Adipocyte (in vitro differentiated cells): ENCODE measurements at regions not wholly inside any gene's neighbourhood (a gene's known extent, or its start where the extent isn't known, plus 50 kb on each side); places are given as distances from the start of the nearest gene placed in this dataset.

Experiments used
- DNase-seq: peaks from one replicate; pipeline ENCODE4 v3.0.0-alpha.2; 2015; ENCODE audit warnings: low read depth
- H3K27me3 ChIP-seq: replicated peaks from 2 replicates; pipeline ENCODE4 v1.7.0; 2013; ENCODE audit warnings: mild to moderate bottlenecking, low read length, moderate library complexity; ENCODE audit not compliant: control insufficient read depth, insufficient read depth
- H3K36me3 ChIP-seq: 2 replicates; pipeline ENCODE4 v1.7.0; 2013; ENCODE audit warnings: low read length, mild to moderate bottlenecking, moderate library complexity; ENCODE audit not compliant: control insufficient read depth, insufficient read depth, severe bottlenecking
- H3K4me1 ChIP-seq: 2 replicates; pipeline ENCODE4 v1.7.0; 2013; ENCODE audit warnings: mild to moderate bottlenecking, low read length, moderate library complexity; ENCODE audit not compliant: control insufficient read depth, insufficient read depth
- H3K4me3 ChIP-seq: 2 replicates; pipeline ENCODE4 v1.7.0; 2013; ENCODE audit warnings: mild to moderate bottlenecking, low read length, moderate library complexity
- H3K9ac ChIP-seq: 2 replicates; pipeline ENCODE4 v1.7.0; 2013; ENCODE audit warnings: mild to moderate bottlenecking, low read length, moderate library complexity
- H3K9me3 ChIP-seq: 2 replicates; pipeline ENCODE4 v1.7.0; 2013; ENCODE audit warnings: mild to moderate bottlenecking, low read length, moderate library complexity; ENCODE audit not compliant: control insufficient read depth

DNA sequence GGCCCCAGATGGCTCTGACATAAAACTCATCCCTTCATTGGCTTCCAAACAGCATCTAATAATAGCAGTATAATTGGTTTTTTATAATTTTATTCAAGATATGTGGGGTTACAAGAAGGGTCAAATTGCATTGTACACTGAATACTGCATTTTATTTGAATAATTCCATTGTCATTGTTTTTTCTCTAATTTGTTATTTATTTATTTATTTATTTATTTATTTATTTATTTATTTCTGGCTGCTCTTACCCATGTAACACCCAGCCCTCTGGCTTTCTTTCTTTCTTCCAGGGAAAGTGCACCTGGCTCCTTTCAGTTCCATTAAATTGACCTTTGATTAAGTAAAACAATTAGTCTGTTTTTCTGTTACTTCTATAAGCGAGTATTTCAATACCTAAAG is 210.1 kb downstream of the CDH9 start:
- Histone ChIP-seq H3K4me1 (peaks cover 3% of the 10 kb centered on the region), H3K9me3 (no peaks in the 10 kb centered on the region), H3K36me3 (no peaks in the 10 kb centered on the region), H3K4me3 (no peak overlapping the region), H3K27me3 (no peaks in the 10 kb centered on the region), H3K9ac (no peak overlapping the region)
- DNase-seq: no peak

DNA sequence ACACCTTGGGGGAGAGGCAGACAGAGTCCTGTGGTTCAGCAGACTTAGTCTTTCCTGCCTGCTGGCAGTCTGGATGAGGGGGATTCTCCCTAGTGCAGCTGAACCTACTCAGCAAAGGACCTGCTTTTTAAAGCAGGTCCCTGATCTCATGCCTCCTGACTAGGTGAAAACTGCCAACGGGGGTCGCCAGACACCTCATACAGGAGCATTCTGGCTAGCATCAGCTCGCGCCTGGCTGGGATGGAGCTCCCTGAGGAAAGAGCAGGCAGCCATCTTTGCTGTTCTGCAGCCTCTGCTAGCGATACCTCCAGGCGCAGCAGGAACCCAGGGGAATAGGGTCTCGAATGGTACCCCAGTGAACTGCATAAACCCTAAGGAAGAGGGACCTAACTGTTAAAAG is 225.2 kb downstream of the CDH9 start:
- Histone ChIP-seq H3K4me1 (no peaks in the 10 kb centered on the region), H3K4me3 (no peak overlapping the region), H3K9me3 (peaks cover 18% of the 10 kb centered on the region), H3K36me3 (no peaks in the 10 kb centered on the region), H3K9ac (no peak overlapping the region), H3K27me3 (no peaks in the 10 kb centered on the region)
- no peak for DNase-seq

DNA sequence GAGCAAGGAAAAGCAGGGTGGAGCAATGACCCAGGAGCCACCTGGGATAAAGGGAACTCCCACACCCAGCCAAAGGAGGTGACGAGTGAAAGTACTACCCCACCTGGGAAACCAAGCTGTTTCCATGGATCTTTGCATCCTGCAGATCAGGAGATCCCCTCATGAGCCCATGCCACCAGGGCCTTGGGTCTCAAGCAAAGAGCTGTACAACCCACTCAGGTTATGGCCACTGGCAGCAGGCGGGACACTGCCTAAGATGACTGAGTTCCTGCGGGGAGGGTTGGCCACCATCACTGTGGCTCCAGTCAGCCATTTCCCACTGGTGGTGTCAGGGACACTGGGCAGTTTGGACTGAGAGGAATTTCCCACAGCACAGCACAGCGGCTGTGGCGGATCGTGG is 225.7 kb downstream of the CDH9 start:
- no peak for DNase-seq
- Histone ChIP-seq H3K4me3 (no peak overlapping the region), H3K9me3 (peaks cover 18% of the 10 kb centered on the region), H3K9ac (no peak overlapping the region), H3K36me3 (no peaks in the 10 kb centered on the region), H3K4me1 (no peaks in the 10 kb centered on the region), H3K27me3 (no peaks in the 10 kb centered on the region)

DNA sequence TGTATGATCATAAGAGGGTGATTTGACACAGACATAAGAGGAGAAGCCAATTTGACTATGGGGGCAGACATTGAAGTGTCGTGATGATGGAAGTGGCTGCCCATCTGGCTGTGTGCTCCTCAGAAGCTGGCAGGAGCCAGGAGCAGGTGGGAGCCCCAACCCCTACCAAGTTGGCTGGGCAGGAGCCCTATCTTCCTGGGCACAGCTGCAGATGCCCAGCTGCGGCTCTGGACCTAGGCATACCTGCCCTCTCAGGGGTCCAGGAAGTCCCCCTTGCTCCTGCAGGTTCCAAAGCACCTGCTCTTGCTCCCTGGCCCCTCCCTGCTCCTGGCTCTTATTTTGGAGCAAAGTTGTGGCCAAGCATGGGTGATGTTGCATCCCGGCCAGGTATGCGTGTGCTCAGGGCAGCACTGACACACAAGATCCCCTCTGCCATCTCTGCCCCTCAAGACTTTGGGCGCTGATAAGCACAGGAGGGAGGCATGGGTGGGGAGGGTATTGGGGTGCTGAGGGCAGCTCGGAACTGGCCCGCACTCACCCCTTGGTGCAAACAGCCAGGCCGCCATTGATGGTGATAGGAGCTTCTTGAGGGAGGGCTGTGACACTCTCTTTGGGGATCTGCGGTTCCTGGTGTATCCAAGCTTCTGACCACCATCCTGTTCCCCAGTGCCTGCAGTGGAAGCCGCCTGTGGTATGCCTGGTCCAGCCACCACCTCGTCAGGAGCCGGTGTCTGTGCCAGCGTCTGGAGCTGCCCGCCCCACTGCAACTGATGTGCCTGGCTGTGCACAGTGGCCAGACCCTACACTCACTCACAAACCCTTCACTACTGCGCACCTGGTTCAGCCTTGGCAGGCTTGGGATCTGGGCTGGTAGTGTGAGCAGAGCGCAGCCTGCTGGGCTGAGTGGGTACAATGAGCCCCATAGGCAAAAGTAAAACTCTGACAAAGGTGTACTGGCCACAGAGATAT is 230.9 kb downstream of the CDH9 start:
- Histone ChIP-seq H3K4me1 (no peaks in the 10 kb centered on the region), H3K27me3 (no peaks in the 10 kb centered on the region)

DNA sequence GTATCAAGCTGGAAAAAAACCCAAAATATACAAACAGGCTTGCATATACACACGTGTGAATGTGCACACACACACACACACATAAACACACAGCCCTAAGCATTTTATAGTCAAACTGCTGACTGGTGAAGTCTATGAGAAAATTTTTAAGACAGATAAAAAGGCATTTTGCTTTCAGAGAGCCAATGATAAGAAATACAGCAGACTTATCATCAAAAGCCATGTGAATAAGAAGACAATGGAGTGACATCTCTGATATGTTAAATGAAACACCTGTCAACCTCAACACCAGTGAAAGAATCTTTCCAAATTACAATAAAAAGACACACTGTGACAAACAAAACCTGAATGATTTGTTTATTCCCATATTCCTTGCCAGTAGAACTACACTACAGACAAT is 233.3 kb downstream of the CDH9 start:
- H3K27me3 ChIP-seq: no peaks in the 10 kb centered on the region
- no peaks in the 10 kb centered on the region for H3K4me1 ChIP-seq
- peaks cover 27% of the 10 kb centered on the region for H3K9me3 ChIP-seq
- H3K9ac ChIP-seq: no peak overlapping the region
- no peak overlapping the region for H3K4me3 ChIP-seq
- H3K36me3 ChIP-seq: no peaks in the 10 kb centered on the region
- DNase-seq: no peak

More for the DNA sequence above, 230.9 kb downstream of the CDH9 start:
- H3K4me3 ChIP-seq: no peak overlapping the region
- peaks cover 27% of the 10 kb centered on the region for H3K9me3 ChIP-seq
- no peak overlapping the region for H3K9ac ChIP-seq
- H3K36me3 ChIP-seq: no peaks in the 10 kb centered on the region
- DNase-seq: no peak

DNA sequence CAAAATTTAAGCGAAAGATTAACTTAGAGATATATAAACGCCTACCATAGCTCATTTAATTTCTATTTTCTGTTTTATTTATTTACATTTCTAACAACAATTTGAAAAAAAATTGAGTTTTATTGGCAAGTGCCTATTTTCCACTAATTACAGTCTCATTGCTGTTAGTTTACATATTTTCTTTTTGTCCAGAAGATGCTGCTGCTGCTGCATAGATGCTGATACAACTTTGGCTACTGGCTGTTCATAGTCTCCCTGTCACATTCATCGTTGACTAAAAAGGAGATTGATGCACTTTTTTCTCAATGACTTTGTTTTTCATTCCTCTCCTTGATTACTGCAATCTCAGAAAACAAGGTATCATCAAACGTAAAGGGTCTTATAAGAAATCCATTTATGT is 235.4 kb downstream of the CDH9 start:
- no peak for DNase-seq
- Histone ChIP-seq H3K4me3 (no peak overlapping the region), H3K4me1 (no peaks in the 10 kb centered on the region), H3K27me3 (no peaks in the 10 kb centered on the region), H3K36me3 (no peaks in the 10 kb centered on the region), H3K9ac (no peak overlapping the region), H3K9me3 (peaks cover 27% of the 10 kb centered on the region)

DNA sequence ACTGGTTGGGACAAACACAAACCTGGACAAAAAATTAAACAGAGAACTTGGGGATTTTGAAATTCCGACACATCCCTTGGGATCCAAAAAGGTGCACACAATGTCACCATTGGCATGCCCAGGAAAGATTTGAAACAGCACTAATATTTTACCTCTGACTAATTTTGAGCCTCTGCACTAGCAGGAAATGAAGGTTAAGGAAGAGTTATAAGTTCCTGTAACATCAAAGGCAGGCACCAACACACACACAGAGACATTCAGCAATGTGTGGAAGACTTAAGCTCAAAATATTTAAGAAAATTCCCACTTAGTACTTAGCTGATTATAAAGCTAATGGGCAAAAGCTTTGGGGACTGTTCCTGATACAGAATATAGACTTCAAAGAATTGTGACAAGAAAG is 247.0 kb downstream of the CDH9 start:
- no peaks in the 10 kb centered on the region for H3K27me3 ChIP-seq
- no peak for DNase-seq
- no peaks in the 10 kb centered on the region for H3K36me3 ChIP-seq
- no peak overlapping the region for H3K4me3 ChIP-seq
- no peaks in the 10 kb centered on the region for H3K9me3 ChIP-seq
- no peak overlapping the region for H3K9ac ChIP-seq
- H3K4me1 ChIP-seq: no peaks in the 10 kb centered on the region

DNA sequence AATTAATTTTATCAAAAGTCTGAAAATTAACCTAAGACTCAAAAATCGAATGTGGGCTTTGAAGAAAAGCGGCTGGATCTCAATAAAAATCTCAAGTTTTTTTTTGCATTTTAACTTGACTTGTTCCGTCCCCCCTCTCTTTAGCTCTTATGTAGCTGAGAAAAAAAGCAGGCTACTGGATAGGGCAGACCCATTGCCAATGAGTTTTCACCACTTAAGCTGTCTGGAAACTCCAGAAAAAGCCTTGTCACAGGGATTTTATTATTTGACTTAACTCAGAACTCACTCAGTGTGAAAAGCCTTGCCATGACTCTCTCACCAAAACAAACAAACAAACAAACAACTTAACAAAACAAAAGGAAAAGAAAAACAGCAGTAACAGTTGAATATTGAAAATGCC is 247.4 kb downstream of the CDH9 start:
- no peaks in the 10 kb centered on the region for H3K36me3 ChIP-seq
- no peak overlapping the region for H3K9ac ChIP-seq
- no peak overlapping the region for H3K4me3 ChIP-seq
- no peaks in the 10 kb centered on the region for H3K27me3 ChIP-seq
- H3K9me3 ChIP-seq: no peaks in the 10 kb centered on the region
- DNase-seq: no peak
- H3K4me1 ChIP-seq: no peaks in the 10 kb centered on the region

DNA sequence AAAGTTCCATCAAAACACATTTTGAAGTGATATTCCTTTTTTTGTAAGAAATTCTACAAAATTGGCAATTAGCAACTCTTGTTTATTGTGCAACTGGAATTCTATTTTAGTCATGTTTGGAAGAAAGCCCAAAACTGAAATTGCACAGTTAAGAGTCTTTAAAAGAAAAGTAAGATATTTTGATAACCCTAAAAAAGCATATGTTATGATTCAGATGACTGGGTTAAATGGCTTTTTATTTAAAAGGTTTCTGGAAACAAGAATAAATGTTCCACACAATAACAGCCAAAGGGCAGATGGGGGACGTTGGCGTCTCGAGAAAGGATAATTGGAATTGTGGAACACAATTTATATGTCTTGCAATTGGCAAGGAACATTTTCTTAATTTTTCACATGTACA is 275.2 kb downstream of the CDH9 start:
- no peaks in the 10 kb centered on the region for H3K9me3 ChIP-seq
- no peaks in the 10 kb centered on the region for H3K27me3 ChIP-seq
- H3K4me1 ChIP-seq: peaks cover 22% of the 10 kb centered on the region
- H3K9ac ChIP-seq: peak overlapping the region; percentile 44
- H3K36me3 ChIP-seq: no peaks in the 10 kb centered on the region
- no peak for DNase-seq
- H3K4me3 ChIP-seq: peak overlapping the region; percentile 74

DNA sequence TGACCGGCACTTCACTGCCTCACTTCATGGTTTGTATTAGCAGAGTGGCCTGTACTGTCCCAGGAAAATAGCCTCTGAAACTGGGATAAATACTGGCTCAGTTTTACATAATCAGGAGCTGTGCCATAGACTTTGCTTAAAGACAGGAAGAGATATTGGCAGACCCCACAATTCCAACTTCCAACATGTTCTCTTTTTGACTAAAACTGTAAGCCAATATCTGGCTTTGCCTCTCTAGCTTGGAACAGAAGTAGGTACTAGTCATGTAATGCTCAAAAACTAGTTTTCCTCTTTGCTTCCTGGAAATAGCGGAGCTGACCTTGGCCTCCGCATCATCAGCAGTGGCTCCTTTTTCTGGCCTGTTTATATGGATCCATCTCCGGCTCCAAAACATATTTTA is 276.9 kb downstream of the CDH9 start:
- Histone ChIP-seq H3K4me1 (peaks cover 22% of the 10 kb centered on the region), H3K9ac (no peak overlapping the region), H3K4me3 (no peak overlapping the region), H3K9me3 (no peaks in the 10 kb centered on the region), H3K27me3 (no peaks in the 10 kb centered on the region), H3K36me3 (no peaks in the 10 kb centered on the region)
- DNase-seq: no peak

DNA sequence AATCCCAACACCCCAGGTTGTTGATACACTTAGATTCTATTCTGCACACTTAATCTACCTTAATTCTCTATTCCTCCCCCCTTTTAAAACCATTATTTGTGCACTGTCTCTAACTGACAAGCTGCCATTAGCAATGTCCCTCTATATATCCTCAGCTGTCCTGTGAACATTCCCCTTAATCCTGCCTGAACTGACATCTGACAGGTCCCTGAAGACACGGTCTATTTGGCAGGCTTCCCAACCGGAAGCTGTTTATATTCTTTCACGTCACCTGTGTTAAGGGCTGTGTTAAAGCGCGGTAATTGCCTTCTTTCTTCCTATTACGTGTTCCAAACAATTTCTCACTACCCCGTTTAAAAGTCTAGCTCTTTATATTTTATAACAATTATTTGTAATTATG is 277.3 kb downstream of the CDH9 start:
- peaks cover 22% of the 10 kb centered on the region for H3K4me1 ChIP-seq
- H3K9me3 ChIP-seq: no peaks in the 10 kb centered on the region
- no peaks in the 10 kb centered on the region for H3K27me3 ChIP-seq
- H3K9ac ChIP-seq: no peak overlapping the region
- no peaks in the 10 kb centered on the region for H3K36me3 ChIP-seq
- no peak overlapping the region for H3K4me3 ChIP-seq
- DNase-seq: no peak

DNA sequence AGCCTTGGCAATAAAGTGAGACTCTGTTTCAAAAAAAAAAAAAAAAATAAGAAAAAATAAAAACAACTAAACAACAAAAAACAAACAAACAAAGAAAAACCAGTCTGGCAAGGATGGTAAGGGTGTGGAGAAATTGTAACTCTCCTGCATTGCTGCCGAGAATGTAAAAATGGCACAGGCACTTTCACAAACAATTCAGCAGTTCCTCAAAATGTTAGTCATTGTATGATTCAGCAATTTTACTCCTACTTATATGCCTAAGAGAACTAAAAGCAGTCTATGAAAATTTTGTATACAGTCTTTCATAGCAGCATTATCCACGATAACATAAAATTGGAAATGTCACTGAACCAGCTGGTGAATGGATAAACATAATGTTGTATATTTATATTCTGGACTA is 280.4 kb downstream of the CDH9 start:
- H3K9me3 ChIP-seq: no peaks in the 10 kb centered on the region
- H3K9ac ChIP-seq: no peak overlapping the region
- H3K4me1 ChIP-seq: peaks cover 12% of the 10 kb centered on the region
- DNase-seq: no peak
- no peak overlapping the region for H3K4me3 ChIP-seq
- no peaks in the 10 kb centered on the region for H3K27me3 ChIP-seq
- no peaks in the 10 kb centered on the region for H3K36me3 ChIP-seq
